CD4-positive, alpha-beta T cell (primary cell): ENCODE measurements at regions not wholly inside any gene's neighbourhood (a gene's known extent, or its start where the extent isn't known, plus 50 kb on each side); places are given as distances from the start of the nearest gene placed in this dataset.

ENCODE experiments used
- ATAC-seq: fragments of 200-7000 bp; cut with Tn5 transposase; one replicate; pipeline ENCODE4 v1.10.0; 2022; ENCODE audit warnings: mild to moderate bottlenecking; ENCODE audit not compliant: poor library complexity
- CTCF ChIA-PET: fragments of 350-600 bp; sonication (Branson Sonifier 250); formaldehyde crosslinking; loops from one replicate; lab custom pipeline; 2021; ENCODE audit warnings: antibody characterized with exemption, inconsistent platforms; lab: Charles Lee
- POLR2A ChIA-PET: fragments of 350-600 bp; sonication (Branson Sonifier 250); formaldehyde crosslinking; loops from one replicate; lab custom pipeline; 2021; ENCODE audit warnings: antibody characterized with exemption, inconsistent platforms; lab: Charles Lee
- DNase-seq, 14 experiments: peaks; one replicate each; pipeline ENCODE4 v3.0.0-alpha.2; 2013 to 2020; ENCODE audit warnings: mixed read lengths in 2 of 14
- H3K27ac ChIP-seq, 2 donors: one replicate each; pipeline versions ENCODE4 v1.5.1 to v1.7.0; 2013; ENCODE audit warnings: low read length in 2 of 2, low read depth in 1 of 2, mild to moderate bottlenecking in 1 of 2
- H3K27me3 ChIP-seq, 2 experiments: 1 replicate in 1 of 2; 2 replicates in 1 of 2; pipeline versions ENCODE4 v1.6.1 to v1.7.0; 2013; ENCODE audit warnings: low read length in 2 of 2, control low read depth in 1 of 2, mild to moderate bottlenecking in 1 of 2, moderate library complexity in 1 of 2; ENCODE audit not compliant: insufficient read depth in 2 of 2, control insufficient read depth in 1 of 2
- H3K36me3 ChIP-seq: one replicate; pipeline ENCODE4 v1.6.1; 2013; ENCODE audit warnings: low read length, control low read depth; ENCODE audit not compliant: insufficient read depth
- H3K4me1 ChIP-seq: one replicate; pipeline ENCODE4 v1.6.1; 2013; ENCODE audit warnings: low read length, control low read depth; ENCODE audit not compliant: insufficient read depth
- H3K4me3 ChIP-seq: one replicate; pipeline ENCODE4 v1.5.1; 2013; ENCODE audit warnings: mild to moderate bottlenecking, low read length, moderate library complexity
- H3K9me3 ChIP-seq, 2 experiments: 1 replicate in 1 of 2; 2 replicates in 1 of 2; pipeline versions ENCODE4 v1.6.1 to v1.7.0; 2013; ENCODE audit warnings: low read length in 2 of 2, mild to moderate bottlenecking in 2 of 2, control low read depth in 1 of 2, moderate library complexity in 1 of 2; ENCODE audit not compliant: control insufficient read depth in 1 of 2, insufficient read depth in 1 of 2
- H3K27ac Mint-ChIP-seq: one replicate; pipeline ENCODE4 v1.8.0; 2020; ENCODE audit warnings: mixed read lengths
- H3K27me3 Mint-ChIP-seq: one replicate; pipeline ENCODE4 v1.8.0; 2021; ENCODE audit warnings: mixed read lengths
- H3K36me3 Mint-ChIP-seq: one replicate; pipeline ENCODE4 v1.8.0; 2021; ENCODE audit warnings: low read depth, mixed read lengths
- H3K4me1 Mint-ChIP-seq: one replicate; pipeline ENCODE4 v1.8.0; 2021; ENCODE audit warnings: low read depth, mixed read lengths
- H3K4me3 Mint-ChIP-seq: one replicate; pipeline ENCODE4 v1.8.0; 2020; ENCODE audit warnings: mild to moderate bottlenecking, mixed read lengths
- H3K9me3 Mint-ChIP-seq: one replicate; pipeline ENCODE4 v1.8.0; 2020; ENCODE audit warnings: mixed read lengths
- intact Hi-C, 2 experiments: fragments of 100-400 bp; cut with DNase I in 1 of 2; cut with micrococcal nuclease in 1 of 2; formaldehyde crosslinking; loops; one replicate each; pipeline versions ENCODE4 v1.15.1 to v1.9.0; 2023 to 2025; cut with DNase I, micrococcal nuclease
- TF ChIP-seq, protein P1 (sequence below): fragments of 200-600 bp; IDR thresholded peaks from one replicate; pipeline ENCODE4 v1.8.0; 2022; ENCODE audit warnings: antibody characterized with exemption, mild to moderate bottlenecking

DNA sequence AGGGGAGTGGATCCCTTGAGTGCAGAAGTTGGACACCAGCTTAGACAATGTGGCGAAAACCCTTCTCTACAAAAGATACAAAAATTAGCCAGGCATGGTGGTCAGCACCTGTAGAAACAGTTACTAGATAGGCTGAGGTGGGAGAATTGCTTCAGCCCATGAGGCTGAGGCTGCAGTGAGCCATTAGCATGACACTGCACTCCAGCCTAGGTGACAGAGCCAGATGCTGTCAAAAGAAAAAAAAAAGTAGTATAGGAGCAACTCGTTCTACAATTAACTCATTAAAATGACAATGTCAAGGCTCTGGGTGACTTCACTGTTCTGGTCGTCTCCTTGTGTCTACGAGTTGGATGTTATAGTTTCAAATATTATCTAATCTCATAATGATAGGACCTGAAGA, 370.6 kb upstream of the NCAM2 start:
- no peak overlapping the region for H3K4me3 ChIP-seq
- no peak for DNase-seq
- Mint-ChIP-seq H3K9me3 (peaks cover 6% of the 10 kb centered on the region), H3K27ac (no peak overlapping the region), H3K4me1 (no peaks in the 10 kb centered on the region), H3K27me3 (no peaks in the 10 kb centered on the region), H3K4me3 (no peak overlapping the region), H3K36me3 (no peaks in the 10 kb centered on the region)
- H3K9me3 ChIP-seq: peaks cover 0 to 9% of the 10 kb centered on the region in 2 experiments
- TF ChIP-seq, protein P1, sequence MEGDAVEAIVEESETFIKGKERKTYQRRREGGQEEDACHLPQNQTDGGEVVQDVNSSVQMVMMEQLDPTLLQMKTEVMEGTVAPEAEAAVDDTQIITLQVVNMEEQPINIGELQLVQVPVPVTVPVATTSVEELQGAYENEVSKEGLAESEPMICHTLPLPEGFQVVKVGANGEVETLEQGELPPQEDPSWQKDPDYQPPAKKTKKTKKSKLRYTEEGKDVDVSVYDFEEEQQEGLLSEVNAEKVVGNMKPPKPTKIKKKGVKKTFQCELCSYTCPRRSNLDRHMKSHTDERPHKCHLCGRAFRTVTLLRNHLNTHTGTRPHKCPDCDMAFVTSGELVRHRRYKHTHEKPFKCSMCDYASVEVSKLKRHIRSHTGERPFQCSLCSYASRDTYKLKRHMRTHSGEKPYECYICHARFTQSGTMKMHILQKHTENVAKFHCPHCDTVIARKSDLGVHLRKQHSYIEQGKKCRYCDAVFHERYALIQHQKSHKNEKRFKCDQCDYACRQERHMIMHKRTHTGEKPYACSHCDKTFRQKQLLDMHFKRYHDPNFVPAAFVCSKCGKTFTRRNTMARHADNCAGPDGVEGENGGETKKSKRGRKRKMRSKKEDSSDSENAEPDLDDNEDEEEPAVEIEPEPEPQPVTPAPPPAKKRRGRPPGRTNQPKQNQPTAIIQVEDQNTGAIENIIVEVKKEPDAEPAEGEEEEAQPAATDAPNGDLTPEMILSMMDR: no peak
- no peaks in the 10 kb centered on the region for H3K4me1 ChIP-seq
- intact Hi-C loops: no loop called here
- POLR2A ChIA-PET: no interaction called here
- no peak for ATAC-seq
- CTCF ChIA-PET: no interaction called here
- H3K36me3 ChIP-seq: no peaks in the 10 kb centered on the region
- H3K27me3 ChIP-seq: no peaks in the 10 kb centered on the region
- H3K27ac ChIP-seq: no peak overlapping the region

DNA sequence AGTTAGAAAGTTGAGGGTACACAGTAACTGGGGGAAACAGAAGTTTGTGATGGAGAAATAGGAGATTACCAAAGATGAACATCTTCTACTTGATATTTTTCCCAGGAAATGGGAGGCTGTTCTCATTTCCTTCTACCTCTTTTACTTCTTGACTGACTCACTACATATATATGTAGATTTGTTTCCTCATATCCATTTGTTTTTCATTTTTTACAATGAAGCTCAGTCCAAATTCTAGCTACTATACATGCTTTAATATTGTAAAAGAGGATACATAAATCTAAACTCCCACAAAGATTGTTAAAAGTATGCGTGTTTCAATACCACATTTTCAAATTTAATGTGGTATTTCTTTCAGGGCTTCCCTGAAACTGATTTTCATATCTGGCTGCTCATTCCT, 366.6 kb upstream of the NCAM2 start:
- POLR2A ChIA-PET: no interaction called here
- H3K27ac Mint-ChIP-seq: no peak overlapping the region

DNA sequence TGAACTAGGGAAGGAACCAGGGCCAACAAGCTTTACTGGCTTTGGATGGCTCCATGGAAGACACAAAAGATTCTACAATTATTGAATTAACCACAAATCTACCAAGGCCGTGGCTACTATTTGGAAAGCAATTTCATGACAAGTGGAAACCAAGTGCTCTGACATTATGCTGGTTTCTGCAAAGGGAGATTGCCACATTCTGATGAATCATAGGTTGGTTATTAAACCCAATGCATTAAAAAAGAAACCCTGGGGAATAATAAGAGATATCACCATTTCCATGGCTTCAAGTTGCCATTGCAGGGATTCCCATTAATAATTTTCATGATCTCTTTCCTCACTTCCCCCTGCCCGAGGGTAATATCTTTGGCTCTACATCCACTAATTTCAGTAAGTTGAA, 359.2 kb upstream of the NCAM2 start:
- Histone ChIP-seq H3K36me3 (no peaks in the 10 kb centered on the region), H3K27ac (no peak overlapping the region), H3K27me3 (no peaks in the 10 kb centered on the region), H3K9me3 (peaks cover 3 to 10% of the 10 kb centered on the region in 2 experiments), H3K4me3 (no peak overlapping the region), H3K4me1 (no peaks in the 10 kb centered on the region)
- no peak for ATAC-seq
- Mint-ChIP-seq H3K4me3 (no peak overlapping the region), H3K27me3 (no peaks in the 10 kb centered on the region), H3K4me1 (no peaks in the 10 kb centered on the region), H3K27ac (no peak overlapping the region), H3K36me3 (no peaks in the 10 kb centered on the region), H3K9me3 (peaks cover 14% of the 10 kb centered on the region)
- ChIA-PET CTCF (no interaction called here), POLR2A (no interaction called here)
- no peak for DNase-seq
- intact Hi-C loops: no loop called here
- TF ChIP-seq, protein P1: no peak

More for the DNA sequence above, 366.6 kb upstream of the NCAM2 start:
- Mint-ChIP-seq H3K4me1 (no peaks in the 10 kb centered on the region), H3K9me3 (peaks cover 8% of the 10 kb centered on the region), H3K36me3 (no peaks in the 10 kb centered on the region), H3K27me3 (no peaks in the 10 kb centered on the region), H3K4me3 (no peak overlapping the region)
- H3K4me1 ChIP-seq: no peaks in the 10 kb centered on the region
- H3K9me3 ChIP-seq: peaks cover 3 to 6% of the 10 kb centered on the region in 2 experiments
- DNase-seq (no peak), ATAC-seq (no peak)
- TF ChIP-seq, protein P1: no peak
- H3K27me3 ChIP-seq: no peaks in the 10 kb centered on the region
- no peak overlapping the region for H3K27ac ChIP-seq
- no peak overlapping the region for H3K4me3 ChIP-seq
- CTCF ChIA-PET: no interaction called here
- no peaks in the 10 kb centered on the region for H3K36me3 ChIP-seq
- intact Hi-C loops: no loop called here
